HEK293T (cell line): ENCODE measurements at regions not wholly inside any gene's neighbourhood (a gene's known extent, or its start where the extent isn't known, plus 50 kb on each side); places are given as distances from the start of the nearest gene placed in this dataset.

ENCODE experiments used
- ARNT ChIP-seq: fragments of 450-650 bp; IDR thresholded peaks from 2 replicates; pipeline ENCODE4 v1.6.1; 2017; ENCODE audit warnings: mild to moderate bottlenecking
- CTBP1 ChIP-seq: fragments of 450-650 bp; IDR thresholded peaks from 2 replicates; pipeline ENCODE4 v1.6.1; 2016; ENCODE audit warnings: borderline replicate concordance
- FOXA1 ChIP-seq: fragments of 450-650 bp; IDR thresholded peaks from 2 replicates; pipeline ENCODE4 v1.6.1; 2016; ENCODE audit warnings: mild to moderate bottlenecking
- FOXK2 ChIP-seq: fragments of 450-650 bp; IDR thresholded peaks from 2 replicates; pipeline ENCODE4 v1.6.1; 2016; ENCODE audit warnings: mild to moderate bottlenecking
- LEF1 ChIP-seq: fragments of 450-650 bp; IDR thresholded peaks from 2 replicates; pipeline ENCODE4 v1.6.1; 2017; ENCODE audit warnings: mild to moderate bottlenecking, borderline replicate concordance
- NFRKB ChIP-seq: fragments of 450-650 bp; IDR thresholded peaks from 2 replicates; pipeline ENCODE4 v1.6.1; 2016; ENCODE audit warnings: mild to moderate bottlenecking, moderate library complexity
- SP1 ChIP-seq: fragments of 450-650 bp; IDR thresholded peaks from 2 replicates; pipeline ENCODE4 v1.6.1; 2017
- SUZ12 ChIP-seq: fragments of 450-650 bp; IDR thresholded peaks from 2 replicates; pipeline ENCODE4 v1.6.1; 2016; ENCODE audit warnings: mild to moderate bottlenecking
- ZNF384 ChIP-seq: fragments of 450-650 bp; IDR thresholded peaks from 2 replicates; pipeline ENCODE4 v1.6.1; 2016

DNA sequence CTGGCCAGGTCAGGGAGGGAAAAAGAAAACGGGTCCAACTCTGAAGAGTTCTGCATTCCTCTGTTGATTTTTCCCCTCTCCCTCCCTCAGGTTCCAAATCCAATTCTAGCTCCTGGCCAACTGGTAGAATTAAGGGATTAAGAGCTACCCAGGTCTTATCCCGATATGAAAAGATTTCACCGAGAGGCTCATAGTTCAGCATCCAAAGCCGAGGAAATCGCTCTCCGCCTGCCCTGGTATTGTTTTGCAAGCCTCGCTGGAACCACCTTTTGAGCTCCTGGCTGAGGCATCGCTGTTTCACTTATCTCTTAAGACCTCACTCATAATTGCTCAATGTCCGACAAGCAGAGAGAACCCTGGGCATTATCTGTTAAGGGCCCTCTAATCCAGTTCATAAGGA lies 180.4 kb downstream of the URI1 start:
- TF ChIP-seq SP1 (no peak), LEF1 (no peak), ARNT (no peak), CTBP1 (no peak), FOXA1 (no peak), ZNF384 (no peak), SUZ12 (no peak), FOXK2 (no peak), NFRKB (no peak)
